GM12878 (cell line): ENCODE measurements at regions not wholly inside any gene's neighbourhood (a gene's known extent, or its start where the extent isn't known, plus 50 kb on each side); places are given as distances from the start of the nearest gene placed in this dataset.

Experiments used
- ATAC-seq: fragments of 200-7000 bp; cut with Tn5 transposase; 3 replicates; pipeline ENCODE4 v1.9.1; 2020; ENCODE audit warnings: mild to moderate bottlenecking, moderate library complexity
- BruUV-seq: library from RNA; stranded (reverse); fragments of 400-500 nt; replicated peaks from 2 replicates; lab custom pipeline; 2021; lab: Mats Ljungman, UMichigan
- CTCF ChIA-PET: fragments of 300-600 bp; sonication (Branson Sonifier 250); formaldehyde crosslinking; extraction: SDS; loops from one replicate; lab custom pipeline; 2021; ENCODE audit warnings: inconsistent platforms; lab: Yijun Ruan, JAX
- POLR2A ChIA-PET: fragments of 350-600 bp; formaldehyde crosslinking; extraction: SDS; loops from one replicate; lab custom pipeline; 2021; ENCODE audit warnings: inconsistent platforms; lab: Charles Lee
- RAD21 ChIA-PET: fragments of 300-600 bp; sonication (Branson Sonifier 250); formaldehyde crosslinking; loops from one replicate; lab custom pipeline; 2023; ENCODE audit warnings: antibody characterized with exemption; ENCODE audit not compliant: unreplicated experiment; lab: Charles Lee
- SMC1A ChIA-PET: fragments of 300-600 bp; sonication (Branson Sonifier 250); formaldehyde crosslinking; loops from one replicate; lab custom pipeline; 2023; ENCODE audit not compliant: unreplicated experiment, uncharacterized antibody; lab: Charles Lee
- DNase-seq: peaks from one replicate; pipeline ENCODE4 v3.0.0-alpha.2; 2011; ENCODE audit warnings: low read depth, low spot score
- FAIRE-seq: peaks from 3 replicates; lab custom pipeline; 2011; peaks lifted over from hg19 to GRCh38; lab: Jason Lieb, UNC
- H2AFZ ChIP-seq: 2 replicates; pipeline ENCODE4 v1.6.0; 2011; ENCODE audit warnings: low read depth, low read length, control low read depth; ENCODE audit not compliant: control insufficient read depth
- H3K27ac ChIP-seq: 2 replicates; pipeline ENCODE4 v1.5.1; 2011; ENCODE audit warnings: control low read depth; ENCODE audit not compliant: control insufficient read depth, insufficient read depth
- H3K27me3 ChIP-seq, 2 experiments: replicated peaks in 1 of 2; 2 replicates each; pipeline versions ENCODE4 v1.6.0 to v1.6.1; 2011; ENCODE audit warnings: low read length in 1 of 2; ENCODE audit not compliant: control insufficient read depth in 2 of 2, insufficient read depth in 2 of 2
- H3K36me3 ChIP-seq, 2 experiments: 2 replicates each; pipeline ENCODE4 v1.5.1; 2011; ENCODE audit warnings: low read length in 1 of 2; ENCODE audit not compliant: control insufficient read depth in 2 of 2, insufficient read depth in 2 of 2
- H3K4me1 ChIP-seq: 2 replicates; pipeline ENCODE4 v1.6.1; 2011; ENCODE audit warnings: mild to moderate bottlenecking, low read length, moderate library complexity, mixed read lengths; ENCODE audit not compliant: control insufficient read depth, insufficient read depth
- H3K4me2 ChIP-seq: 2 replicates; pipeline ENCODE4 v1.6.0; 2011; ENCODE audit warnings: control low read depth; ENCODE audit not compliant: control insufficient read depth, insufficient read depth
- H3K4me3 ChIP-seq: fragments of 200-600 bp; sonication (generic); 2 replicates; pipeline ENCODE4 v1.5.1; 2016
- H3K79me2 ChIP-seq: 2 replicates; pipeline ENCODE4 v1.6.0; 2011; ENCODE audit warnings: low read length; ENCODE audit not compliant: control insufficient read depth, insufficient read depth
- H3K9ac ChIP-seq: 2 replicates; pipeline ENCODE4 v1.8.0; 2011; ENCODE audit warnings: low read length, control low read depth, mixed read lengths; ENCODE audit not compliant: control insufficient read depth, insufficient read depth
- H3K9me3 ChIP-seq: replicated peaks from 3 replicates; pipeline ENCODE4 v1.5.1; 2011; ENCODE audit warnings: mild to moderate bottlenecking, low read length; ENCODE audit not compliant: control insufficient read depth, insufficient read depth
- H4K20me1 ChIP-seq: 2 replicates; pipeline ENCODE4 v1.6.0; 2011; ENCODE audit not compliant: control insufficient read depth, insufficient read depth
- BCL11A ChIP-seq: IDR thresholded peaks from 2 replicates; pipeline ENCODE4 v1.6.1; 2011; ENCODE audit warnings: low read depth, low read length
- CHD1 ChIP-seq: IDR thresholded peaks from 2 replicates; pipeline ENCODE4 v1.6.1; 2012; ENCODE audit warnings: low read depth, low read length, improper control_type of control experiment
- GABPA ChIP-seq: IDR thresholded peaks from 2 replicates; pipeline ENCODE4 v1.6.1; 2014; ENCODE audit warnings: antibody characterized with exemption, low read depth, mild to moderate bottlenecking, inconsistent platforms
- GATAD2B ChIP-seq: fragments of 450-650 bp; conservative IDR thresholded peaks from 2 replicates; pipeline ENCODE4 v1.6.1; 2017; ENCODE audit warnings: low read depth, mild to moderate bottlenecking, moderate library complexity
- KDM1A ChIP-seq: fragments of 200-600 bp; sonication (generic); IDR thresholded peaks from 2 replicates; pipeline ENCODE4 v1.6.1; 2016; ENCODE audit warnings: borderline replicate concordance
- SUZ12 ChIP-seq: fragments of 200-600 bp; sonication (generic); IDR thresholded peaks from one replicate; pipeline ENCODE4 v1.6.1; 2018; ENCODE audit warnings: antibody characterized with exemption, mild to moderate bottlenecking; ENCODE audit not compliant: unreplicated experiment
- TCF3 ChIP-seq: IDR thresholded peaks from 2 replicates; pipeline ENCODE4 v1.6.1; 2012; ENCODE audit warnings: low read depth, mild to moderate bottlenecking, low read length, borderline replicate concordance; ENCODE audit not compliant: insufficient read depth
- TCF7 ChIP-seq: IDR thresholded peaks from 2 replicates; pipeline ENCODE4 v1.6.1; 2014; ENCODE audit warnings: antibody characterized with exemption, borderline replicate concordance
- YBX1 ChIP-seq: fragments of 450-650 bp; IDR thresholded peaks from 2 replicates; pipeline ENCODE4 v1.6.1; 2016; ENCODE audit warnings: antibody characterized with exemption
- ZBTB4 ChIP-seq: fragments of 450-650 bp; formaldehyde crosslinking; IDR thresholded peaks from 2 replicates; pipeline ENCODE4 v1.4.0; 2022; ENCODE audit warnings: mild to moderate bottlenecking, moderate library complexity
- ZNF592 ChIP-seq: fragments of 450-650 bp; IDR thresholded peaks from 2 replicates; pipeline ENCODE4 v1.6.1; 2017; ENCODE audit warnings: mild to moderate bottlenecking, moderate library complexity
- WGBS: methylation state at CpG from one replicate; pipeline ENCODE4 v1.1.6; 2016; ENCODE audit warnings: low lambda C conversion rate; ENCODE audit not compliant: insufficient replicate concordance, insufficient coverage; ENCODE audit errors: missing lambda C conversion rate; 5-methylcytosine and 5-hydroxymethylcytosine counted together
- in situ Hi-C: fragments of 300-500 bp; cut with MboI; formaldehyde crosslinking; loops from 9 replicates; pipeline ENCODE4 v1.14.3; 2018; ENCODE audit warnings: mixed read lengths
- intact Hi-C: fragments of 100-400 bp; cut with micrococcal nuclease; formaldehyde crosslinking; loops from one replicate; pipeline ENCODE4 v1.14.2; 2022; ENCODE audit not compliant: unreplicated experiment

DNA sequence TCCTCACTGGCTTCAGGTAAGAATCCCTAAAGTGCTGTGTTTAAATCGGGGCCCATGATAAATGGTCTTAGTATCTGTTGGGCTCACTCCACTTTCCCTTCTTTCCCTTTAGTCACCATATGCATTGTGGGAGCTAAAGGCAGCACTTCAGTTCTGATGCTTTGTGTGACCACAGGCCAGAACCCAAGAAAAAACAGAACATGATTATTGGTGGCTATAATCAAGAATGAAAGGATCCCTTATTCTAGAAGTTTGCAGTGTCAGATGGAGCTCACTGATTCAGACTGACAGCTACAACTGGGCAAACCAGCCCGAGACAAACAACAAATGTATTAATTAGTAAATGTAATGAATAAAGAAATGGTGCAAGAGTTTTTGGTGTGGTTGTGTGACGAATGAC is 57.3 kb upstream of the POMP start:
- no peak for DNase-seq
- no peaks in the 10 kb centered on the region for H3K4me1 ChIP-seq
- ChIA-PET RAD21 (interaction anchor here (1.0 kb wide), 1 partner anchor 55 kb away, joined by 4 read pairs; no protein-coding TSS in a partner anchor), SMC1A (interaction anchor here (0.6 to 1.1 kb wide), 3 partner anchors 18 to 175 kb away, joined by 3 read pairs; no protein-coding TSS in a partner anchor), CTCF (interaction anchor here (0.6 to 1.7 kb wide), 3 partner anchors 11 to 294 kb away, joined by 3 read pairs; no protein-coding TSS in a partner anchor), POLR2A (interaction anchor here (0.7 to 0.8 kb wide), 2 partner anchors 8 to 25 kb away, joined by 4 to 5 read pairs; no protein-coding TSS in a partner anchor)
- H3K27ac ChIP-seq: no peak overlapping the region
- H3K9ac ChIP-seq: no peak overlapping the region
- peaks cover 1% of the 10 kb centered on the region; the same call in 1 of the 3 replicates for H3K9me3 ChIP-seq
- ATAC-seq: no peak
- no peaks in the 10 kb centered on the region for H3K36me3 ChIP-seq
- H3K27me3 ChIP-seq: no peaks in the 10 kb centered on the region
- no peaks in the 10 kb centered on the region for H4K20me1 ChIP-seq
- H3K4me2 ChIP-seq: no peak overlapping the region
- TF ChIP-seq CHD1: no peak
- no peak for TF ChIP-seq SUZ12
- no peak for TF ChIP-seq GABPA
- TF ChIP-seq KDM1A: no peak
- no peak for TF ChIP-seq TCF7
- no peak for TF ChIP-seq BCL11A
- no peak overlapping the region for H3K4me3 ChIP-seq
- BruUV-seq: no TSS peak
- intact Hi-C loops: no loop called here
- in situ Hi-C loops: no loop called here
- no peak overlapping the region for H2AFZ ChIP-seq
- no peak for FAIRE-seq
- H3K79me2 ChIP-seq: no peaks in the 10 kb centered on the region
- WGBS: 48% methylated on average over 3 of the region's 3 CpGs

DNA sequence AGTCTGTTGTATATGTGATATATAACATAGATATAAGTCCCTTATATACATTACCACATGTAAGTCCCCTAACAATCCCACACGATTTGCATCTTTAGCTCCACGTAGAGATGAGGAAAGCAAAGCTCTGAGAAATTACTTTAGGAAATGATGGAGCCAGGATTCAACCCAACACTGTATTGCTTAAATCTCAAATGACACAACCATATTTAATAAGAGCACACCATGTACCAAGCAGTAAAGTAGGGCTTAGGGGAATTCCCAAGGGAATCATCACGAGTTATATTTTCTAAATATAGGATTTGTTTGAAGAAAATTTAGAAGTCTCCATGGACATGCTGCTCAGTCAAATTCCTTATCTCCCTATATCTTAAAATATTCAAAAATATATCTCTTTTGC is 61.3 kb upstream of the POMP start:
- in situ Hi-C loops: no loop called here
- H3K9me3 ChIP-seq: peaks cover 1% of the 10 kb centered on the region; the same call in 1 of the 3 replicates
- ChIA-PET POLR2A (no interaction called here), CTCF (no interaction called here), SMC1A (interaction anchor here (1.3 to 2.5 kb wide), 2 partner anchors 11 to 57 kb away, joined by 4 to 6 read pairs; no protein-coding TSS in a partner anchor), RAD21 (no interaction called here)
- no peaks in the 10 kb centered on the region for H3K79me2 ChIP-seq
- H4K20me1 ChIP-seq: no peaks in the 10 kb centered on the region
- no peak overlapping the region for H3K9ac ChIP-seq
- ATAC-seq: no peak
- no peak for FAIRE-seq
- no TSS peak for BruUV-seq
- no peaks in the 10 kb centered on the region for H3K27me3 ChIP-seq
- no peaks in the 10 kb centered on the region for H3K4me1 ChIP-seq
- no peak overlapping the region for H3K27ac ChIP-seq
- H3K4me3 ChIP-seq: no peak overlapping the region
- intact Hi-C loops: no loop called here
- 22% methylated on average over 3 of the region's 3 CpGs for WGBS
- H2AFZ ChIP-seq: no peak overlapping the region
- DNase-seq: no peak
- no peak overlapping the region for H3K4me2 ChIP-seq
- H3K36me3 ChIP-seq: no peaks in the 10 kb centered on the region
- TF ChIP-seq YBX1: no peak
- no peak for TF ChIP-seq TCF3
- no peak for TF ChIP-seq CHD1
- no peak for TF ChIP-seq ZBTB4
- no peak for TF ChIP-seq ZNF592
- no peak for TF ChIP-seq GATAD2B
